IMR-90 (cell line): ENCODE measurements at regions not wholly inside any gene's neighbourhood (a gene's known extent, or its start where the extent isn't known, plus 50 kb on each side); places are given as distances from the start of the nearest gene placed in this dataset.

Experiments used
- ATAC-seq: fragments of 200-7000 bp; cut with Tn5 transposase; 2 replicates; pipeline ENCODE4 v1.9.1; 2020; ENCODE audit warnings: low read depth, mild to moderate bottlenecking, moderate library complexity
- BruUV-seq: library from RNA; stranded (reverse); fragments of 400-500 nt; replicated peaks from 2 replicates; lab custom pipeline; 2021; lab: Mats Ljungman, UMichigan
- CTCF ChIA-PET: fragments of 300-600 bp; formaldehyde crosslinking; extraction: SDS; loops from one replicate; lab custom pipeline; 2021; ENCODE audit warnings: antibody characterized with exemption; lab: Yijun Ruan, JAX
- POLR2A ChIA-PET: fragments of 300-600 bp; sonication (Branson Sonifier 250); formaldehyde crosslinking; loops from one replicate; lab custom pipeline; 2022; ENCODE audit warnings: antibody characterized with exemption; ENCODE audit not compliant: unreplicated experiment; lab: Charles Lee
- DNase-seq: peaks from one replicate; pipeline ENCODE4 v3.0.0; 2013
- H2AFZ ChIP-seq: replicated peaks from 2 replicates; pipeline ENCODE3; 2013; ENCODE audit warnings: low read length, mild to moderate bottlenecking; ENCODE audit not compliant: poor library complexity
- H2AK5ac ChIP-seq: 2 replicates; pipeline ENCODE4 v1.6.1; 2013; ENCODE audit warnings: low read depth, low read length, inconsistent platforms
- H2AK9ac ChIP-seq: replicated peaks from 2 replicates; pipeline ENCODE3; 2013; ENCODE audit warnings: mild to moderate bottlenecking, low read depth, low read length, moderate library complexity; ENCODE audit not compliant: poor library complexity
- H2BK120ac ChIP-seq: 2 replicates; pipeline ENCODE4 v1.6.1; 2013; ENCODE audit warnings: low read depth, low read length, inconsistent platforms
- H2BK15ac ChIP-seq: 3 replicates; pipeline ENCODE4 v1.6.1; 2013; ENCODE audit warnings: low read depth, low read length, inconsistent platforms
- H2BK20ac ChIP-seq: 2 replicates; pipeline ENCODE4 v1.6.1; 2013; ENCODE audit warnings: low read depth, mild to moderate bottlenecking, inconsistent platforms, low read length, moderate library complexity
- H2BK5ac ChIP-seq: 2 replicates; pipeline ENCODE4 v1.6.1; 2013; ENCODE audit warnings: mild to moderate bottlenecking, low read depth, low read length, inconsistent platforms; ENCODE audit not compliant: poor library complexity, severe bottlenecking
- H3K14ac ChIP-seq: replicated peaks from 2 replicates; pipeline ENCODE4 v1.6.1; 2013; ENCODE audit warnings: low read depth, low read length, inconsistent platforms
- H3K18ac ChIP-seq: 2 replicates; pipeline ENCODE4 v1.6.1; 2013; ENCODE audit warnings: low read depth, low read length, control low read depth
- H3K23ac ChIP-seq: 2 replicates; pipeline ENCODE4 v1.6.1; 2013; ENCODE audit warnings: low read depth, low read length, inconsistent platforms
- H3K27ac ChIP-seq: 2 replicates; pipeline ENCODE4 v1.5.1; 2013; ENCODE audit warnings: mild to moderate bottlenecking, control low read depth, low read length; ENCODE audit not compliant: insufficient read depth
- H3K27me3 ChIP-seq: 2 replicates; pipeline ENCODE4 v1.6.1; 2013; ENCODE audit warnings: low read length; ENCODE audit not compliant: control insufficient read depth, insufficient read depth
- H3K36me3 ChIP-seq: 2 replicates; pipeline ENCODE4 v1.6.1; 2013; ENCODE audit warnings: low read length, mixed read lengths; ENCODE audit not compliant: control insufficient read depth, insufficient read depth
- H3K4ac ChIP-seq: 2 replicates; pipeline ENCODE4 v1.6.1; 2013; ENCODE audit warnings: low read depth, low read length, inconsistent platforms
- H3K4me1 ChIP-seq: 2 replicates; pipeline ENCODE4 v1.6.1; 2013; ENCODE audit warnings: low read length, mixed read lengths; ENCODE audit not compliant: control insufficient read depth, insufficient read depth
- H3K4me2 ChIP-seq: 2 replicates; pipeline ENCODE4 v1.6.1; 2013; ENCODE audit warnings: low read depth, mild to moderate bottlenecking, control low read depth, low read length, moderate library complexity
- H3K4me3 ChIP-seq: 2 replicates; pipeline ENCODE4 v1.5.1; 2013; ENCODE audit warnings: low read depth, mild to moderate bottlenecking, control low read depth, low read length, moderate library complexity; ENCODE audit not compliant: insufficient read depth
- H3K56ac ChIP-seq: 2 replicates; pipeline ENCODE4 v1.6.1; 2013; ENCODE audit warnings: low read length, inconsistent platforms; ENCODE audit not compliant: insufficient read depth; ENCODE audit errors: extremely low read depth
- H3K79me1 ChIP-seq, 2 experiments: 2 replicates each; pipeline ENCODE4 v1.6.1; 2013; ENCODE audit warnings: low read length in 2 of 2, inconsistent platforms in 1 of 2, low read depth in 1 of 2
- H3K9ac ChIP-seq: 2 replicates; pipeline ENCODE4 v1.6.1; 2013; ENCODE audit warnings: low read depth, low read length, control low read depth
- H3K9me1 ChIP-seq: 2 replicates; pipeline ENCODE4 v1.6.1; 2013; ENCODE audit warnings: low read length, inconsistent platforms; ENCODE audit not compliant: insufficient read depth
- H3K9me3 ChIP-seq: 2 replicates; pipeline ENCODE4 v1.6.1; 2013; ENCODE audit warnings: low read length; ENCODE audit not compliant: control insufficient read depth, insufficient read depth
- H4K20me1 ChIP-seq: 2 replicates; pipeline ENCODE4 v1.6.1; 2013; ENCODE audit warnings: low read length, inconsistent platforms; ENCODE audit not compliant: insufficient read depth
- H4K5ac ChIP-seq: 2 replicates; pipeline ENCODE4 v1.6.1; 2013; ENCODE audit warnings: mild to moderate bottlenecking, low read depth, low read length, control low read depth
- H4K8ac ChIP-seq, 2 experiments: 2 replicates each; pipeline ENCODE4 v1.6.1; 2013; ENCODE audit warnings: low read depth in 2 of 2, low read length in 2 of 2, control low read depth in 1 of 2, inconsistent platforms in 1 of 2
- H4K91ac ChIP-seq: 2 replicates; pipeline ENCODE4 v1.6.1; 2013; ENCODE audit warnings: low read depth, low read length, inconsistent platforms; ENCODE audit not compliant: insufficient read depth
- BHLHE40 ChIP-seq: fragments of 150-350 bp; IDR thresholded peaks from 2 replicates; pipeline ENCODE4 v1.6.1; 2016; ENCODE audit warnings: mild to moderate bottlenecking, low read depth, low read length
- CEBPB ChIP-seq: IDR thresholded peaks from 2 replicates; pipeline ENCODE4 v1.6.1; 2012; ENCODE audit warnings: low read depth, low read length, improper control_type of control experiment
- CHD1 ChIP-seq: IDR thresholded peaks from 2 replicates; pipeline ENCODE4 v1.6.1; 2012; ENCODE audit warnings: low read depth, low read length, improper control_type of control experiment
- CTCF ChIP-seq: conservative IDR thresholded peaks from 2 replicates; pipeline ENCODE4 v1.5.1; 2012; ENCODE audit warnings: mild to moderate bottlenecking, low read depth, low read length, improper control_type of control experiment
- ELK1 ChIP-seq: fragments of 150-350 bp; IDR thresholded peaks from 2 replicates; pipeline ENCODE4 v1.6.1; 2016; ENCODE audit warnings: low read depth, mild to moderate bottlenecking, low read length, moderate library complexity, borderline replicate concordance
- FOS ChIP-seq: fragments of 150-350 bp; IDR thresholded peaks from 2 replicates; pipeline ENCODE4 v1.6.1; 2016; ENCODE audit warnings: low read depth, low read length
- MAFK ChIP-seq: IDR thresholded peaks from 2 replicates; pipeline ENCODE4 v1.6.1; 2012; ENCODE audit warnings: low read depth, low read length, improper control_type of control experiment
- MAZ ChIP-seq: IDR thresholded peaks from 2 replicates; pipeline ENCODE4 v1.6.1; 2012; ENCODE audit warnings: low read depth, mild to moderate bottlenecking, low read length, improper control_type of control experiment, moderate library complexity, borderline replicate concordance
- MXI1 ChIP-seq: IDR thresholded peaks from 2 replicates; pipeline ENCODE4 v1.6.1; 2012; ENCODE audit warnings: low read depth, mild to moderate bottlenecking, low read length, moderate library complexity, borderline replicate concordance
- NFE2L2 ChIP-seq: fragments of 150-350 bp; IDR thresholded peaks from 2 replicates; pipeline ENCODE4 v1.6.1; 2016; ENCODE audit warnings: low read depth, mild to moderate bottlenecking, low read length
- POLR2A ChIP-seq: IDR thresholded peaks from 2 replicates; pipeline ENCODE4 v1.6.1; 2012; ENCODE audit warnings: mild to moderate bottlenecking, low read depth, low read length
- RAD21 ChIP-seq: IDR thresholded peaks from 2 replicates; pipeline ENCODE4 v1.6.1; 2012; ENCODE audit warnings: low read length, improper control_type of control experiment
- RCOR1 ChIP-seq: IDR thresholded peaks from 2 replicates; pipeline ENCODE4 v1.6.1; 2012; ENCODE audit warnings: mild to moderate bottlenecking, low read length, improper control_type of control experiment; ENCODE audit not compliant: insufficient replicate concordance
- RFX5 ChIP-seq: IDR thresholded peaks from 2 replicates; pipeline ENCODE4 v1.8.0; 2012; ENCODE audit warnings: low read depth, mild to moderate bottlenecking, low read length, moderate library complexity
- SMC3 ChIP-seq: fragments of 150-350 bp; IDR thresholded peaks from 2 replicates; pipeline ENCODE4 v1.6.1; 2016; ENCODE audit warnings: low read depth, mild to moderate bottlenecking, antibody characterized with exemption, low read length, moderate library complexity
- USF2 ChIP-seq: fragments of 150-350 bp; IDR thresholded peaks from 2 replicates; pipeline ENCODE4 v1.6.1; 2017; ENCODE audit warnings: mild to moderate bottlenecking, antibody characterized with exemption, low read length, low read depth
- WGBS, 2 experiments: methylation state at CpG; one replicate each; pipeline versions ENCODE4 v1.1.5 to v1.1.7; 2013; ENCODE audit warnings: missing lambda C conversion rate in 2 of 2; ENCODE audit not compliant: insufficient read length in 1 of 2; ENCODE audit errors: extremely low coverage in 2 of 2; 5-methylcytosine and 5-hydroxymethylcytosine counted together
- dilution Hi-C: fragments of 300-500 bp; cut with HindIII; formaldehyde crosslinking; loops from one replicate; pipeline ENCODE4 v1.14.3; 2018; ENCODE audit warnings: low sequenced_read_pairs; ENCODE audit not compliant: unreplicated experiment
- in situ Hi-C: fragments of 300-500 bp; cut with MboI; formaldehyde crosslinking; loops from 3 replicates; pipeline ENCODE4 v1.14.3; 2019; ENCODE audit warnings: low sequenced_read_pairs, inconsistent platforms, mixed read lengths
- intact Hi-C: fragments of 100-400 bp; cut with micrococcal nuclease; formaldehyde crosslinking; loops from 2 replicates; pipeline ENCODE4 v1.10.0; 2022

- ATAC-seq, result no peak
- Histone ChIP-seq H3K9ac (no peak overlapping the region), H2AFZ (no peak overlapping the region), H4K8ac (no peak overlapping the region), H3K23ac (no peak overlapping the region), H4K20me1 (no peaks in the 10 kb centered on the region), H2BK15ac (no peak overlapping the region), H3K9me1 (no peaks in the 10 kb centered on the region), H3K56ac (no peak overlapping the region), H3K18ac (no peak overlapping the region), H3K14ac (no peak overlapping the region), H2BK20ac (no peak overlapping the region), H2AK9ac (no peak overlapping the region), H2BK120ac (no peak overlapping the region), H4K91ac (no peak overlapping the region), H3K27me3 (peaks cover 41% of the 10 kb centered on the region), H3K4me2 (no peak overlapping the region), H3K79me1 (no peaks in the 10 kb centered on the region), H2BK5ac (no peak overlapping the region), H3K27ac (no peak overlapping the region), H3K9me3 (no peaks in the 10 kb centered on the region), H3K4ac (no peak overlapping the region), H4K5ac (no peak overlapping the region), H3K4me3 (no peak overlapping the region), H3K4me1 (no peaks in the 10 kb centered on the region), H3K36me3 (no peaks in the 10 kb centered on the region), H2AK5ac (no peak overlapping the region)
- in situ Hi-C loops (no loop called here), dilution Hi-C loops (no loop called here), intact Hi-C loops (no loop called here)
- no peak for DNase-seq
- CTCF ChIA-PET, result no interaction called here
- TF ChIP-seq FOS, result no peak
- no peak for TF ChIP-seq RFX5
- no peak for TF ChIP-seq CTCF
- no peak for TF ChIP-seq POLR2A
- no peak for TF ChIP-seq SMC3
- no peak for TF ChIP-seq RAD21
- TF ChIP-seq BHLHE40, result no peak
- TF ChIP-seq USF2, result no peak
- no peak for TF ChIP-seq ELK1
- no peak for TF ChIP-seq CEBPB
- no peak for TF ChIP-seq RCOR1
- TF ChIP-seq CHD1, result no peak
- TF ChIP-seq MAFK, result no peak
- no peak for TF ChIP-seq MXI1
- TF ChIP-seq MAZ, result no peak
- no peak for TF ChIP-seq NFE2L2
- no TSS peak for BruUV-seq
- POLR2A ChIA-PET, result no interaction called here
- WGBS, 2 experiments, result 75% methylated on average over 8 of the region's 10 CpGs; no CpG with 5 or more reads in 1 of the 2 experiments
Observed at GRCh38 chr11:46202696-46203391, 74.6 kb upstream of the CREB3L1 start.
